COLO668 (cell line): ENCODE measurements at regions not wholly inside any gene's neighbourhood (a gene's known extent, or its start where the extent isn't known, plus 50 kb on each side); places are given as distances from the start of the nearest gene placed in this dataset.

Experiments used
- DNase-seq: peaks from one replicate; lab custom pipeline; 2025; ENCODE audit not compliant: unreplicated experiment; lab: John Stamatoyannopoulos, UW

DNA sequence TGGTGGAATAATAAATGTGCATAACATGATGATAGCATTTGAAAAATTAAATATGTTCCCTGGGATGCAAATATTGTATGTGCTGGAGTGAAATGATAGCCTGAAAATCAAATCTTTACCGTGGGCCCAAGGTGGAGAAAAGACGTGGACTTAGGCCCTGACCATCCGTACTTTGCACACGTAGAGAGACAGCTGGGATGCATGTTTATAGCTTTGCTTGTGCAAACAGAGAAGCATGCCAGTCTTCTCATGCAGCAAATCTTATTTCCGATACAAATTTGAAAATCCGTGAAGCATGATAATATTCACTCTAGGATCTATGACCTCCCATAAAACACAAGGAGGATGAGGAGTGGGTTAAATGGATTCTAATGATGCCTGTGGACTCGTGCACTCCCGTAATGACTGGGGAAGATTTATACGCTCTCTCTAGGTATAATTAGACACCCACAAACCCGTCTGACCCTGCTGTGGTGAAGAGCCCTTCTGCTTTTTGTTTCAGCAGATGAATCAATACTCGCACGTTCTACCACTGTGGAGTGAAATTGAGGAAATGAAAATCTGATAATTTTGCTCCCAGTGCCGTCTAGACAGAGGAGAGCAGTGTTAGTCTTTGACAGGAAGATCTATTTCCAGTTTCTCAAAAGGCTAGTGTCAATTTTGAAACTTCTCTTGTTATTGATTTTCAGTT is 810.3 kb upstream of the SALL3 start:
- no peak for DNase-seq

DNA sequence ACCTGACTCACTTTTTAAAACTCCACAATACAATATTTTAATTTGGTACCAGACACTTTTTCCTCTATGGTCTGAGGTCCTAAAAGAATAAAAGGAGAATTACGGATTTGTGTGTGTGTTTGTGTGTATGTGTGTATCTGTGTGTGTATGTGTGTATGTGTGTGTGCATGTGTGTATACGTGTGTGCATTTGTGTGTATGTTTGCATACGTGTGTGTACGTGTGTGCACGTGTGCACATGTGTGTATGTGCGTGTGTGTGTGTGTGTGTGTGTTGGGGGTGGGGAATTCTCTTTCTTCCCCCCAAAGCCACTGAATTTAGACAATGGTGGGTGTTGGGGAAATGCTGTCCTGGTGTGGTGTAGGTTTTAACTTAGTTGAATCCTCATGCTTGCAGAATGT is 807.7 kb upstream of the SALL3 start:
- DNase-seq, result no peak

DNA sequence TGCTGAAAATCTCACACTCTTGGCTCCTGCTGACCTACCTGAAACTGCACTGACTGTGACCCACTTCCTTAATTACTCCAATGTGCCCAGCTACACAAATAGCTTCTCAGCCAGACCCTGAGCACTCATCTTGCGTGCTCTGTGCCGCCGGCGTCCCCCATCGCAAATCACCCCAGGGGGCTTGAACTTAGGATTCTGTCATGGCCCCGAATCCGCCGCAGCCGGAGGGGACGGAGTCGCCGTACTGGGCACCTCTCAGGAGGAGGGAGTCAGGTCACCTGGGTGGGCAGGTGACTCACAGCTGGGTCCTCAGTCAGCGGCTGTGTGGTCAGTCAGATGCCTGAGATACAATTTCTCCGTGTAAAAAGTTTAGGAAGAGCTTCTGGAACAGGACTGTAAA is 804.9 kb upstream of the SALL3 start:
- no peak for DNase-seq

DNA sequence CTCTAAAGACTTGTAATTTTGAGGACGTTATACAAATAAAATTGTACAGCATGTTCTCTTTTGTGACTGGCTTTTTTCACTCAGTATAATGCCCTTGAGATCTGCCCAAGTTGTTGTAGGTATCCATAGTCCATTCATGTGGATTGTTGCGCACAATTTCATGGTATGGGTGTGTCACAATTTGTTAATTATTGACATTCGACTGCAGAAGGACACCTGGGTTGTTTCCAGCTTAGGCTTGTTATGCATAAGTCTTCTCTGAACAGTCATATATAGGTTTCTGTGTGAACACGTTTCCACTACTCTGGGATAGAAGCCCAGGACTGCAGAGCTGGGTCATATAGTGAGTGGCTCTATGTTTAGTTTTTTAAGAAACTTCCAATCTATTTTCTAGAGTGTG is 800.8 kb upstream of the SALL3 start:
- no peak for DNase-seq

DNA sequence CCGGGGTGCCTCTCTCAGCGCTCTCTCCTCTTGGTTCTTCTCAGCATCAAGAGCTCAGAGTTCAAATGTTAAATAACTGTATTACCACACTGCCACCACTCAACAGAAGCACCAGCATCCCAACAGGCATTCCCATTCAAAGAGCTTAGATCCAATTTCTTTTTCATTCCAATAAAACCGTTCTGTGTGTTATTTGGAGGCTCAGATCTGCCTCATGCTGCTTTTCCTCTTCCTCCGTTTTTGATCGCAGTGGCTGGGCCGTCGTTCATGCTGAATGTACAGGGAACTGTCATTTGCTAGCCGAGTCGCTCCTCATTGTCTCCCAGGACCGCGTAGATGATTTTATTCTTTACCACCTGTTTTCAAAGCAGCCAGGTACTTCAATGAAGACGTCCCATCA is 798.9 kb upstream of the SALL3 start:
- DNase-seq, result no peak

DNA sequence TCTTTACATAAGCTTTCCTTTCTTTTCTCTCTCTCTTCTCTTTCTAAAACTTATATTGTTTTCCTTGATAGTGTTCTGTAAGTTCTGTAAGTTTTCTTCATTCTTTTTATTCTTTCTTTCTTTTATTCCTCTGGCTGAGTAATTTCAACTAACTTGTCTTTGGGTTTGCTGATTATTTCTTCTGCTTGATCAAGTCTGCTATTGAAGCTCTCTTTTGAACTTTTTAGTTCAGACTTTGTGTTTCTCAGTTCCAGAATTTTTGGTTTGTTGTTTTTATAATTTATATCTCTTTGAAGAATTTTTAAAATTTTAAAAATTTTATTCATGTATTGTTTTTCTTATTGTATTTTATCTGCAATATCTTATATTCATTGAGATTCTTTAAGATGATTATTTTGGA is 795.8 kb upstream of the SALL3 start:
- no peak for DNase-seq

DNA sequence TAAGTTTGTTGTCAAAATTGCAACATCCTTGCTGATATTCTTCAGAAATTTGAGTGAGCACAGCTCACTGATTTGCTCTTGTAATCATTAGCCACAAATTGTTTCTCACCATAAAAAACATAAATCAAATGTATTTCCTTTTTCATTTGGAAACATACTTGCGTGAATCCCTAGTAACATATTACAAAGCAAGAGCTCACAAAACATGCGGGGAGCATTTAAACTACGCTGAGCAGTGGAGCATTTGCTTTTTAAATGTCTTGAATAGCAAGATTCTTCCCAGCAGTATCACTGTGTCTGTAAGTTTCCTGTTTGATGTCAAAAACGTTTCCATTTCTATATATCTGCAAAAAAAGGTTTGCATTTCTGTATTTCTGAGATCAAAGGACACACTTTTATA is 788.3 kb upstream of the SALL3 start:
- DNase-seq, result no peak

DNA sequence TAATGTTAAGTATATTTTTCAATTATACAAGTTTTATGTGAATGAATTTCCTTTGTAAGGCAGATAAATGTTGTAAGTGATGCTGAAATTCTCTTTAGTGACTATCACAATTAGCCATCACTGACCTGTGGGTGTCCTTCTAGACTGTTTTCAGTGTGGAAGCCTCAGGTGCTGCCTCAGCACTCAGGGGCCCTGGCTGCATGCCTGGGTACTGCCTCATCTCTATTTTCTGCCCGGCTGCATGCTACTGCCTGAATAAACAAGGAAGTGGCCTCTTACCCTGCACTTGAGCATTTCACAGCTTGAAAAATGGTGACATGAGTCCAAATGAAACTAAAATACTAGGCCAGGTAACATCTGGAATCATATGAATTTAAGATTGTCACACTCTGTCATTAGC is 787.6 kb upstream of the SALL3 start:
- DNase-seq, result peak; percentile 54

DNA sequence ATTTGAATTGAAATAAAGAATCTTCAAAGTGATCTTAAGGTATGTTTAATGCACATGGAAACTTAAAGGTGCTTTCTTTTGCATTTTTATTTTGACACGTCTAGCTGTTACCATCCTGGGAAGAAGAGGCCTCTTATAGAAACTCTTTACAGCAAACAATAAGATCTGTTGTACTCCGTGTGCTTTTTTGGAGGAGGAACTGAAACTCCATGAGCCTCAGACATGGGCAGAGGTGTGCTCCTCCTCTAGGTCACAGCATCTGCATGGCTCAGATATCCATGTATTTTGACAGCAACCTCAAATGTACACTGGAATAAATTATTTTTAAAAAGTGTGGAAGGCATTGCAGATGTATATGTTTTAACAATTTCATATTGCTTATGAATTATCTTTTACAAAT is 783.3 kb upstream of the SALL3 start:
- no peak for DNase-seq

DNA sequence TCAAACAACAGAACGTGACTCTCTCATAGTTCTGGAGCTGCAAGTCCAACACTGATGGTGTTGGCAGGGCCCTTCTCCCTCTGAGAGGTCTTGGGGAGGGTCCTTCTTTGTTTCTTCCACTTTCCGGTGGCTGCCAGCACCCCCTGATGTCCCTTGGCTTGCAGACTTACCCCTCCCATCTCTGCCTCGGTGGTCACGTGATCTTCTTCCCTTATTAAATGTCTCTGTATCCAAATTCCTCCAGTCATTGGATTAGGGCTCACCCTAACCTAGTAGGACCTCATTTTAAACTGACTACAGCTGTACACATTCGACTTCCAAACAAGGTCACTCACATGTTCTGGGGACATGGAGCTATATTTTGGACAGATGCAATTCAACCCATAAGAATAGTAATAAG is 780.6 kb upstream of the SALL3 start:
- no peak for DNase-seq

DNA sequence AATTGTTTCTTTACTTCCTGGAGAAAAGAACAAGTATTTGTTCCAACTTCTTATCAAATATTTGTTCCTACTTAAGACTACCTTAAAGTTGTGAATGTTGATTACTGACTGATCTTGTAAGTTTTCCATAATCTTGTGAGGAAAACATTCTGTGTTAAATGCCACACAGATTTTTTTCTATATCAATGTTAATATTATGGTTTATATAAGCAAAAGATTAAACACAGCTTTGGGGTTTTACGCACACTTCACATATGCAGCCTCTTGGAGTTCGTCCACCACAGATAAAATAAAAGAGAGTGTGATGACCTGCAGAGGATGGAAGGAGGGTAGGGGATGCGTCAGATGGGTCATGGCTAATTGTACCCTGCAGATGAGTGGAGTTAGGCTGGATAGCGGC is 780.0 kb upstream of the SALL3 start:
- no peak for DNase-seq

DNA sequence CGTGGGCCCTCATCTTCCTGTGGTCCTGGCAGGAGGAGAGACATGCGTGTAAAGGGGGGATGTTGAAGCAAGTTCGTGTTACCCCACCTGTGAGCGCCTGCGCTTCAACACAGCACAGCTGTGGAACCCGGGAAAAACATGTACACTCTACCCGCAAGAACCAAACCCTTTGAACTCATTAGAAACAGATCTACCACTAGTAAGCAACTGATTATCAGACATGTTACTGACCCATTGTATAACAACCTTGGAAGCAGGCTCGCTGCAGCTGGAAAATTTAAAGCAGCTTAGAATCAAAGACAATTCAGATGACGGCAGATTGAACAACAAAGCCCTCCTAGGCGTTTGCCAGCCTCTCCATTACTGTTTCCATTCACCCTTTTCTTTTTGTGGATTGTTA is 771.7 kb upstream of the SALL3 start:
- no peak for DNase-seq

DNA sequence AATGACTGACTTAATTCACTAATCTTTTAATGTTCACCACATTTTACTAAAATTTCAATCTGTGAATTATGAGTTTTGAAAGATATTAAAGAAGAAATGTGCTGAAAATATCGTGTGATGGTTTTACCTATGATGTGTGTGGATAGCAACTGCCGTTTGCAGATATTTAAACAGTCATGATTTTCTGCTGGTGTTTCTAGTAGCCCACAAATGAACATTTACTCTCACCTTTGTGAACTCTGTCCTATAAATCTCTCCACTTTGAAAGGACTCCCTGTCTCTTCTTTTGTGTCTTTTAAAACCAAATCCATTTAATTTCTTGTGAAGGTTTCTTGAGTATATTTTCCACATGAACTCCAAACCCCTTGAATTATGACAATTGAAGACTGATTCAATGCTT is 771.2 kb upstream of the SALL3 start:
- no peak for DNase-seq

DNA sequence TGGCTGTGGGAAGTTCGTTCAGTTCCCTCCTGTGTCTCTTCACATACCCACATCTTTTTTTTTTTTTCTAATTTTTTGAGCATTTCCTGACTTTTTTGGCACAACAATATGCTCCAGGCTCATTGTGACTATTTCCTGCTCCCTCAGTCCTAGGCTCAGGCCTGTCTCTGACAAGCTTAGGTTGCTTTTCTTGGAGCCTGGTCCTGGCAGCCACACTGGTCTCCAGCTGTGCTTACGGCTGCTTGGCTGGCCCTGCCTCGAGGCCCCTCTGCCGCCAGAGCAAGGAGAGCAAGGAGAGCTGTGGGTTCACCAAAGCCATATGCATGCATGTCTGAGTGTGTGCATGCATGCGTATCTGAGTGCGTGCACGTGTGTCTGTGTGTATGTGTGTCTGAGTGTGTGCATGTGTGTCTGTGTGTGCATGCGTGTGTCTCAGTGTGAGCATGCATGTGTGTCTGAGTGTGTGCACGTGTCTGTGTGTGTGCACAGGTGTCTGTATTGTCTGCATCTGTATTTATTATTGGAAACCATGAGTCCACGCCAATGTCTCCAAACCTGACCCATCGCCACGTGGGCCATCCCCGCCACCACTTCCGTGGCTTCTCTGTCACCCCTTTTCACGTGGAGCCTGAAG is 766.1 kb upstream of the SALL3 start:
- DNase-seq, result no peak

DNA sequence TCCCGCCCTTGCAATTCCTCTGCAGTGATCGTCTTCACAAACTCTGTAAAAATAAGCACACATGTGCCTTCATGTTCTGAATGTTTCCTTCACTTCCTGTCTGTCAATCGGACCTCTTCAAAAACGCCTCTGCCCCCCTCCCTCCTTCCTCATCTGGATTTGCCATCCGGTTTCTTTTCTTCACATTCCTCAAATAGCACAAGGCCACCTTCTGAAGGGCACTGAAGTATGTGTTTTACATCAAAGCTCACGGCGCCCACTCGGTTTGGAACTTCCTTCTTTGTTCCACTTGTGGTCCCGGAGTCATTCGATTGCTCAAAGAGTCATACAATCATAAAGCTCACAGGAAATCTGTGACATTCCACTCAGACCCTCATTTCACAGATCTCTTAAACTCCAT is 758.1 kb upstream of the SALL3 start:
- no peak for DNase-seq

DNA sequence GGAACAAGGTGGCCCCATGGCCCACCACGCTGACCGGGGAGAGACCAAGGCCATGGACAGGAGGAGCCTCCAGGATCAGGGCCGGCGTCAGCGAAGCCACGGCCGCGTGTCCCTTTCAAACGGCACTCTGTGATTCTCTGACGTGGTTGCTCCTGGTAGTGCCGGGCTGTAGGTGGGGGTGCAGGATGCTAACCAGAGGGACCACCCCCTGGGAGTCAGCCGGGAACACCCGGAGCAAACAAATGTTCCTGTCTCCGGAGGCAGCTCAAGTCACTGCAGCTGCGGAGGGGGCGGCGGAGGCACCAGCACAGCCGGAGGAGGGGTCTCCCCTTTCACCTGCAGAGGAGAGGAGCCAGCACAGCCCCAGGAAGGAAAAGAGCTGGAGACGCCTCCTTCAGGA is 750.6 kb upstream of the SALL3 start:
- no peak for DNase-seq

DNA sequence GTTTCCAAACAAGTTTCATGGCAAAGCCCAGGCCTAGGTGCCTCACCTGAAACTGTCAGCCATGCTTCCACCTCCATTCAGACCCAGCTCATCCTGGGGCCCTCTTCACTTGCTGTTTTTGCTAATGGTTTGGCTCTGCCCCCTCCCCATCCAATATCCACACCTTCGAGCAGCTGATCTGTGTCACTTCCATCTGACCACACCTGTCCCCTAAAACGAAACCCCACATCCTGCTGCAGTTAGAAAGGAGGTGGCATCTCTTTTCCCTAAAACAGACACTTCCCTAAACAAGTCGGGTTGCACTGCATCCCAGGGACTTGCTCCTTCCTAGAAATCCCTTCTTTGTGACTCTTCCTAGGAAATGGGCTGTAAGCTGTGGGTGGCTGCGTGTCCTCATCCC is 748.7 kb upstream of the SALL3 start:
- DNase-seq, result no peak

DNA sequence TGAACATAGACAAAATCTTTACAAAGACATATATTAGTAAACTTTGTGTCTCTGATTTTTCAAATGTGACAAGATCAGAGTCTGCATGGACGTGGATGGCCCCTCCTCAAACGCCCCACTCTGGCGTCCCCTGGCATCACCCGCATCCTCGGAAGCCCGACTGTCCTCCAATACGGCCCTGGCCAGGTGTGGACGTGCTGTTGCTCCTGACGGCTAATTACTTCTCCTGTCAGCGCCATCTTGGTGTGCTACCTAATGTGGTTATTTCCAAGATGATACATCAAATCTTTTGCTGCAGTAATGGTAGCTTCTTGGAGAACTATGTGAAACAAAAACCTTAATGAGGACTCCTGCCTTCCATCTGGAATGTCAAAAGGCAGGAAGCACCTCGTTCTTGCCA is 747.4 kb upstream of the SALL3 start:
- DNase-seq, result no peak

DNA sequence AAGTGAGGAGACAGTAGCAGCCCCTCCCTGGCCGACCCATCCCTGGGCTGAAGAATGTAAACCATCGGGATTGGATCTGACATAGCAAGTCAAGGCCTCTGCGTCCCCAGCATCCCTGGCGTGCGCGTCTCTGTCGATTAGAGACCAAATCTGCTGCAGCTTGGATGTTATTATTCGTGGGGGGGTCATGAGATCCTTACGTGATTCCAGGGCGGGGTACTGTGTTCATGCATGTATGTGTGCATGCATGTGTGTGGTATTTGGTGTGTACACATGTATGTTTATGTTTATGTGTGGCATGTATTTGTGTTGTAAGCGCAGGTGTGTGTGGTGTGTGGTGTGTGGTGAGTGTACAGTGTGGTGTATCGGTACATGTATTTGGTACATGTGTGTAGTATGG is 741.8 kb upstream of the SALL3 start:
- no peak for DNase-seq

DNA sequence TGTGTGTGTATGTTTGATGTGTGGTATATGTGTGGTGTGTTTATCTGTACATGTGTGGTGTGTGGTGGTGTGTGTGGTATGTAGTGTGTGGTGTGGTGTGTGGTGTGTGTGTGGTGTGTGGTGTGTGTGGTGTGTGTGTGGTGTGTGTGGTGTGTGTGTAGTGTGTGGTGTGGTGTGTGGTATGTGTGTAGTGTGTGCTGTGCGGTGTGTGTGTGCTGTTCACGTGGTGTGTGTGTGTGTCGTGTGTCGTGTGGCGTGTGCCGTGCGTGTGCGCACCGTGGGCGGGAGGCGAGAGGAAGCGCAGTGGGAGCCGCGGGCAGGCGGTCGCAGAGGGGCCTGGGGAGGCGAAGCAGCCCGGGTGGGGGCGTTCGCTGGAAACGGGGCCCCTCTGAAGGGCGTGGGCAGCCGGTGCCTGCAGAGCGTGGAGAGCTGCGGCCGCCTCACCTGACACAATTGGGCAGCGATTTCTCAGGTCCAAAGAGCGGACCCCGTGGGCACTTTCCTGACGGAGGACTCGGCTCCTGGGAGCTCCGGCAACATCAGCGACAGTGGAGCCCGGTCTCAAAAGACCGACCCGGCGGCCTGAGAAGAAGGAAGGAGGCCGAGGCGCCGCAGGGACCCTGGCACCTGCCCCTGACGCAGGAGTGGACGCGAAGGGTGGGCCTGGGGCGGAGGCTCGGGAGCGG is 741.1 kb upstream of the SALL3 start:
- DNase-seq, result no peak

DNA sequence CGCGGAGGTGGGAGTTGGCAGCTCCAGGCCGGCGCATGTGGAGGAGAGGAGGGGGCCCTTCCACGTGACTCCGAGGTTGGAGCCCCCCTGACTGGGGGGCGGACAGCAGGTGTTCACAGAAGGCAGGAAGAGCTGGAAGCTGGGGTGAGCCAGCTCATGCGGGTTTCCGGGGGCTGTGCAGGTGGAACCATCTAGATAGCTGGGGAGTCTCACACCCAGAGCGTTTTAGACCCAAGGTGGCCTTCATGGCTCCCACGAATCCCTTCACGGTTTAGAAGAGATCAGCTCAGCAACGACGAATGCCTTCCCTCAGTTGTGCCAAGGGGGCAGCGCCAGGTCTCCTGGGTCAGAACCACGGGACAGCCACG is 740.5 kb upstream of the SALL3 start:
- DNase-seq, result no peak

DNA sequence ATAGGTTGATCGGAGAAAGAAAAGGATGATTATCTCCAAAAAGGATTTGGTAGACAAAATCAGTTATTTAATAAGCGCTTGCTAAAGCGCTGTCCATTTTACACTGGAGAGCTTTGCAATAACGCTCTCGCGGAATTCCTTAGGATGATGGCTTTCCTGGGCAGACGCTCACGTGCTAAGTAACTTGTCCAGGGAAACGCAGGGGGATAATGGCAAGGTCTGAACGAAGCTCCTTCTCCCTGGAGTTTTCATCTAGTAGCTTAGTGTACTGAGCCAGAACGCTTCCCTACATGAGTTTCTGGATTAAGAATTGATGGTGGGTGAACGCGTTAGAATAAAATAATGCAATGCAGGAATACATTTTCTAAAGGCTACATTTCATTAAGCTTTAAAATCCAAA is 739.5 kb upstream of the SALL3 start:
- no peak for DNase-seq
